HepG2 (cell line): ENCODE measurements at regions not wholly inside any gene's neighbourhood (a gene's known extent, or its start where the extent isn't known, plus 50 kb on each side); places are given as distances from the start of the nearest gene placed in this dataset.

Experiments used
- HOXD1 ChIP-seq: sonication (generic); formaldehyde crosslinking; IDR thresholded peaks from 2 replicates; pipeline ENCODE4 v1.5.0; 2020; ENCODE audit warnings: missing genetic modification reagents
- KAT8 ChIP-seq: IDR thresholded peaks from 2 replicates; pipeline ENCODE4 v1.6.1; 2016; ENCODE audit warnings: missing genetic modification reagents, missing compliant biosample characterization
- RORA ChIP-seq: sonication (generic); formaldehyde crosslinking; IDR thresholded peaks from 2 replicates; pipeline ENCODE4 v1.5.0; 2020; ENCODE audit warnings: mild to moderate bottlenecking, missing genetic modification reagents, moderate library complexity
- SP5 ChIP-seq: IDR thresholded peaks from 2 replicates; pipeline ENCODE4 v1.6.1; 2016; ENCODE audit warnings: low read depth, borderline replicate concordance
- SRSF9 ChIP-seq: fragments of 200-400 bp; formaldehyde crosslinking; IDR thresholded peaks from 2 replicates; pipeline ENCODE4 v1.6.1; 2018; ENCODE audit warnings: borderline replicate concordance, mild to moderate bottlenecking, low read depth, low read length; ENCODE audit not compliant: insufficient read depth, poor library complexity, severe bottlenecking
- ZMYM2 ChIP-seq: sonication (generic); formaldehyde crosslinking; IDR thresholded peaks from 2 replicates; pipeline ENCODE4 v1.8.0; 2022; ENCODE audit warnings: mild to moderate bottlenecking, missing genetic modification reagents
- ZNF337 ChIP-seq: sonication (generic); formaldehyde crosslinking; IDR thresholded peaks from 2 replicates; pipeline ENCODE4 v1.5.1; 2020; ENCODE audit warnings: missing genetic modification reagents, low read depth, mild to moderate bottlenecking, borderline replicate concordance
- ZNF670 ChIP-seq: sonication (generic); formaldehyde crosslinking; IDR thresholded peaks from 2 replicates; pipeline ENCODE4 v1.8.0; 2022; ENCODE audit warnings: mild to moderate bottlenecking, missing genetic modification reagents, borderline replicate concordance
- ZNF816 ChIP-seq: sonication (generic); formaldehyde crosslinking; IDR thresholded peaks from 2 replicates; pipeline ENCODE4 v1.8.0; 2022; ENCODE audit warnings: missing genetic modification reagents, mild to moderate bottlenecking, borderline replicate concordance
- TF ChIP-seq, protein P1 (sequence below): sonication (generic); formaldehyde crosslinking; IDR thresholded peaks from 2 replicates; pipeline ENCODE4 v1.4.0; 2020; ENCODE audit warnings: missing genetic modification reagents
- TF ChIP-seq, protein P2 (sequence below): sonication (generic); formaldehyde crosslinking; IDR thresholded peaks from 2 replicates; pipeline ENCODE4 v1.5.0; 2020; ENCODE audit warnings: missing genetic modification reagents
- TF ChIP-seq, protein P3 (sequence below): IDR thresholded peaks from 2 replicates; pipeline ENCODE4 v1.6.1; 2016; ENCODE audit warnings: low read depth, borderline replicate concordance

DNA sequence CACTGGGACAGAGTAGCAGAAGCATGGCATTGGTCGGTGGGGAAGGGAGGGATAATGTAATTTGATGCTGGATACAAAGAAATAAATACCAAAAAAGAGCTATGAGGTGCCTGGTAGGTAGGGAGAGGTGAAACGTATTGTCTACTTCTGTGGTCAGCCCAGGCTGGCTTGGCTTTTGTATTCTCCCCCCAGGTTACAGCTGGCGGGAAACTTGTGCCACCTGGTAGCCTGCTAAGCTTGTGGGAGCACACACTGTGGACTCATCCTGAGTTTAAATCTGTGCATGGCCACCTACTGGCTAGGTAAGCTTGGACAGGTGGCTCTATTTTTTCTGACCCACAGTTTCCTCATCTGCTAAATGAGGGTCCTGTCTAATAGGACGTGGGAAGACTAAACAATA is 165.2 kb upstream of the E2F8 start (continued):
- TF ChIP-seq, protein P1, sequence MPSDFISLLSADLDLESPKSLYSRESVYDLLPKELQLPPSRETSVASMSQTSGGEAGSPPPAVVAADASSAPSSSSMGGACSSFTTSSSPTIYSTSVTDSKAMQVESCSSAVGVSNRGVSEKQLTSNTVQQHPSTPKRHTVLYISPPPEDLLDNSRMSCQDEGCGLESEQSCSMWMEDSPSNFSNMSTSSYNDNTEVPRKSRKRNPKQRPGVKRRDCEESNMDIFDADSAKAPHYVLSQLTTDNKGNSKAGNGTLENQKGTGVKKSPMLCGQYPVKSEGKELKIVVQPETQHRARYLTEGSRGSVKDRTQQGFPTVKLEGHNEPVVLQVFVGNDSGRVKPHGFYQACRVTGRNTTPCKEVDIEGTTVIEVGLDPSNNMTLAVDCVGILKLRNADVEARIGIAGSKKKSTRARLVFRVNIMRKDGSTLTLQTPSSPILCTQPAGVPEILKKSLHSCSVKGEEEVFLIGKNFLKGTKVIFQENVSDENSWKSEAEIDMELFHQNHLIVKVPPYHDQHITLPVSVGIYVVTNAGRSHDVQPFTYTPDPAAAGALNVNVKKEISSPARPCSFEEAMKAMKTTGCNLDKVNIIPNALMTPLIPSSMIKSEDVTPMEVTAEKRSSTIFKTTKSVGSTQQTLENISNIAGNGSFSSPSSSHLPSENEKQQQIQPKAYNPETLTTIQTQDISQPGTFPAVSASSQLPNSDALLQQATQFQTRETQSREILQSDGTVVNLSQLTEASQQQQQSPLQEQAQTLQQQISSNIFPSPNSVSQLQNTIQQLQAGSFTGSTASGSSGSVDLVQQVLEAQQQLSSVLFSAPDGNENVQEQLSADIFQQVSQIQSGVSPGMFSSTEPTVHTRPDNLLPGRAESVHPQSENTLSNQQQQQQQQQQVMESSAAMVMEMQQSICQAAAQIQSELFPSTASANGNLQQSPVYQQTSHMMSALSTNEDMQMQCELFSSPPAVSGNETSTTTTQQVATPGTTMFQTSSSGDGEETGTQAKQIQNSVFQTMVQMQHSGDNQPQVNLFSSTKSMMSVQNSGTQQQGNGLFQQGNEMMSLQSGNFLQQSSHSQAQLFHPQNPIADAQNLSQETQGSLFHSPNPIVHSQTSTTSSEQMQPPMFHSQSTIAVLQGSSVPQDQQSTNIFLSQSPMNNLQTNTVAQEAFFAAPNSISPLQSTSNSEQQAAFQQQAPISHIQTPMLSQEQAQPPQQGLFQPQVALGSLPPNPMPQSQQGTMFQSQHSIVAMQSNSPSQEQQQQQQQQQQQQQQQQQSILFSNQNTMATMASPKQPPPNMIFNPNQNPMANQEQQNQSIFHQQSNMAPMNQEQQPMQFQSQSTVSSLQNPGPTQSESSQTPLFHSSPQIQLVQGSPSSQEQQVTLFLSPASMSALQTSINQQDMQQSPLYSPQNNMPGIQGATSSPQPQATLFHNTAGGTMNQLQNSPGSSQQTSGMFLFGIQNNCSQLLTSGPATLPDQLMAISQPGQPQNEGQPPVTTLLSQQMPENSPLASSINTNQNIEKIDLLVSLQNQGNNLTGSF (CRISPR knock-in tag): no peak
- TF ChIP-seq, protein P2, sequence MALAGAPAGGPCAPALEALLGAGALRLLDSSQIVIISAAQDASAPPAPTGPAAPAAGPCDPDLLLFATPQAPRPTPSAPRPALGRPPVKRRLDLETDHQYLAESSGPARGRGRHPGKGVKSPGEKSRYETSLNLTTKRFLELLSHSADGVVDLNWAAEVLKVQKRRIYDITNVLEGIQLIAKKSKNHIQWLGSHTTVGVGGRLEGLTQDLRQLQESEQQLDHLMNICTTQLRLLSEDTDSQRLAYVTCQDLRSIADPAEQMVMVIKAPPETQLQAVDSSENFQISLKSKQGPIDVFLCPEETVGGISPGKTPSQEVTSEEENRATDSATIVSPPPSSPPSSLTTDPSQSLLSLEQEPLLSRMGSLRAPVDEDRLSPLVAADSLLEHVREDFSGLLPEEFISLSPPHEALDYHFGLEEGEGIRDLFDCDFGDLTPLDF: no peak
- TF ChIP-seq ZNF816 (CRISPR knock-in tag): no peak
- no peak for TF ChIP-seq KAT8 (CRISPR knock-in tag)
- no peak for TF ChIP-seq RORA (CRISPR knock-in tag)
- TF ChIP-seq, protein P3, sequence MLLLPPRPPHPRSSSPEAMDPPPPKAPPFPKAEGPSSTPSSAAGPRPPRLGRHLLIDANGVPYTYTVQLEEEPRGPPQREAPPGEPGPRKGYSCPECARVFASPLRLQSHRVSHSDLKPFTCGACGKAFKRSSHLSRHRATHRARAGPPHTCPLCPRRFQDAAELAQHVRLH: no peak
- no peak for TF ChIP-seq ZNF337 (CRISPR knock-in tag)
- TF ChIP-seq SRSF9: no peak
- no peak for TF ChIP-seq SP5 (CRISPR knock-in tag)
- no peak for TF ChIP-seq ZMYM2 (CRISPR knock-in tag)
- no peak for TF ChIP-seq ZNF670 (CRISPR knock-in tag)
- no peak for TF ChIP-seq HOXD1
